HG03565 (cell line): ENCODE measurements at regions not wholly inside any gene's neighbourhood (a gene's known extent, or its start where the extent isn't known, plus 50 kb on each side); places are given as distances from the start of the nearest gene placed in this dataset.

ENCODE experiments used
- ATAC-seq: cut with Tn5 transposase; IDR thresholded peaks from one replicate; pipeline ENCODE4 v1.9.1; 2021; ENCODE audit warnings: mild to moderate bottlenecking, moderate library complexity; ENCODE audit not compliant: unreplicated experiment

GRCh38 chr5:68554571-68555279, 339.2 kb downstream of the PIK3R1 start:
- ATAC-seq = no peak

- ATAC-seq = no peak
Observed at GRCh38 chr5:68555907-68556681, 340.5 kb downstream of the PIK3R1 start.

DNA sequence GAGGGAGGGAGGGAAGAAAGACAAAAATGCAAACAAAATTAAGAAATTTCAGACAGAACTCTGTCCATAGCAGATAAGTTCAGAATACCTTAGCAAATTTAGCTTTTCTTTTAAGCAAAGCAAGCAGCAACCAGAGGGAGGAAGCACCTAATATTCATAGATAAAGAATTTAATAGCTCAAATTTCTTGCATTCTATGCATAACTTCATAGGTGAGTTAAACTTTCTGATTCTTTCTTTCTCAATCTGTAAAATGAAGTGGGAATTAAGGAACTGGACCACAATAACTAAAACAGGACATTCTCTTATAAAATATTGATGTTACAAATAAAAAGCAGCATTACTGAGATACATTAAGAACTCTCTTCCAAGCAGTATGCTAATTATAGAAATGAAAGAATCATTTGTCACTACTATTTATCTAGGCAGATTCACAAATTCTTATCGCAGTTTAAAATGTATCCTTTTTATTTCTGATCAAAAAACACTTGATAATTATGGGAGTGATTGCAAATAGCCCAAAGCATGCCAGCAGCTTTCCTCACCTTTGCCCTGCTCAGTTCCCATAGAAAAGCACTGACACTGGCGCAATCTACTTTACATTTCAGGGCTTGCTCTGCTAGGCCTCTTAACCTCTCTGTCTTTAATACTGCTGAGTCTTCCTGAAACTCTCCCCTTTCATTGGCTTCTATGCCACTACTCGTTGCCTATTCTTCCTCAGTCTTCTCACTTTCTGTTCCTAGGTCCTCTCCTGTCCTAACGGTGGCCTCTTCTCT, 341.8 kb downstream of the PIK3R1 start:
- no peak for ATAC-seq

DNA sequence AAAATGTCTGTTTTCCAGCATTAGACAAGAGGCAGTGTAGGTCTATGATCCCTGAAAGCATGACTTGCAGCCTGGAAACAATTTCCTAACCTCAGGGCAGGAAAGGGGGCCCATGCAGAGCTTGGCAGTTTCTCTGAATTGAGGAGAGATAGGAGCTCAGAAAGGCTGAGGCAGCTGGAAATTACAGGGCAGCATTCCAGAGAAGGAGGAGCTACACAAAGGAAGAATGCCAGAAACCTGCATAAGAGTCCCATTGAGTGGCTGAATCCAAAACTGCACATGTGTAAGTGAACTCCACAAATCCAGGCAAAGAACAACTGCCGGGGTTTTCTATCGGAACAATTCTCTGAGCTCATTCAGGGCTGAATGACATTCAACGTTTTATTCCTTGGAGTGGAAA, 346.8 kb downstream of the PIK3R1 start:
- no peak for ATAC-seq

GRCh38 chr5:68565427-68565826, 349.9 kb downstream of the PIK3R1 start:
- peak; percentile 74 for ATAC-seq

- ATAC-seq = no peak
Observed at GRCh38 chr5:68576805-68577204, 361.2 kb downstream of the PIK3R1 start.

DNA sequence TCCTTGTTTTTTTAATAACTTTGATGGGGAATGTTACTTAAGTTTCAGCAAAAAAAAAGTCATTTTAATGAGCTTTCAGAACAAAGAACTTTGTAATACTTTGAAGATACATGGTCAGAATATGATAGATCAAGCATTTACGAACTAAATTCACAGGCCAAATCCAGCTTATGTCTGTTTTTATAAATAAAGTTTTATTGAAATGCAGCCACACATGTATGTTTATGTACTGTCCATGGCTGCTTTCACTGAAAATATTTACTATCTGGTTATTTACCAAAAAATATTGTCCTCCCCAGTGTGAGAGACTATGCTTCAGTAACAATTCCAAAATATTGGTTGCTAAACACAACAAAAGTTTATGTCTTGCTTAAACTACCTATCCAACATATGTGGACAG, 366.7 kb downstream of the PIK3R1 start:
- ATAC-seq = no peak

DNA sequence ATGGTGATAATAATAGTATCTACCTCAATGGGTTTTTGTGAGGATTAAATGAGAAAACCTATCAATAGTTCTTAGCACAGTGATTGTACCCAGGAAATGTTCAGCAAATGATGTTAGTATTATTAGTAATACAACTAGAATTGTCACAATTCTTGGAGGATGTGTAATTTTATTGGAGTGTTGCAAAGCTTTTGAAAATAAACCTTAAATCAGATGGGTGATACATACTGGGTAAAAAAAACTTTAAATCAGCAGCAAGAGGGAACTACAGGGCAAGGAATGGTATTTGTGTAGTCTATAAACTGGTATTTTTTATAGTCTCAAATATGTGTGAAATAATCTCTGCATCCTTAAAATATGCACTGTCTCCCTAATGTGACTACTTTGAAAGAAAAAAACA, 371.6 kb downstream of the PIK3R1 start:
- ATAC-seq = no peak

GRCh38 chr5:68591850-68592249, 376.3 kb downstream of the PIK3R1 start:
- ATAC-seq = no peak

GRCh38 chr5:68592351-68592750, 376.8 kb downstream of the PIK3R1 start:
- no peak for ATAC-seq

GRCh38 chr5:68593211-68593671, 377.7 kb downstream of the PIK3R1 start:
- no peak for ATAC-seq

DNA sequence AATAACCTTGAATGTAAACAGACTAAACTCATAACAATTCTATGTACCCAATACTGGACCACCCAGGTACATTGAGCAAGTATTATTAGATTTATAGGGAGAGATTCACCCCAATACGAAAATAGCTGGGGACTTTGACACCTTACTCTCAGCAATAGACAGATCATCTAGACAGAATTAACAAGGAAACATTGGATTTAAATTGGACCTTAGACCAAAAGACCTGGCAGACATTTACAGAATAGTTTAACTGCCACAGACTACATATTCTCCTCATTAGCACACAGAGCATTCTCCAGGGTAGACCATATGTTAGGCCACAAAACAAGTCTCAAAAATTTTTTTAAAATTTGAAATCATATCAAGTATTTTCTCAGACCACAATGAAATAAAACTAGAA, 397.4 kb downstream of the PIK3R1 start:
- ATAC-seq = no peak

- no peak for ATAC-seq
Observed at GRCh38 chr5:68618501-68618900, 402.9 kb downstream of the PIK3R1 start.

DNA sequence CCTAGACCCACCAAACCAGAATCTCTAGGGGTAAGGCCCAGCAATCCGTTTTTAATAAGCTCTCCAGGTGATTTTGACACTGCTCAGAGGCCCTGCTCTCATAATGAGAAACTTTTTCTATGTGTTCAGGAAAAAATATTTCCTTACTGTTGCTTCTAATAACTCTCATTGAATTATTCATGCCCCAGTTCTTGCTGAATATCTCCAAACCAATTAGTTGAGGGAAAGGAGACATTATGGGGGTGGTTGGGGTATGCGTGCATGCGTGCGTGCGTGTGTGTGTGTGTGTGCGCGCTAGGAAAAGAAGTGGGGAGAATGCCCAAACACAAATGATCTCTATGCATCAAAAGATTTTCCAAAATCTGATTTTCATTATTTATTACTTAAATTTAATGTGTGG, 411.4 kb downstream of the PIK3R1 start:
- ATAC-seq = no peak

GRCh38 chr5:68628082-68628814, 412.7 kb downstream of the PIK3R1 start:
- no peak for ATAC-seq

DNA sequence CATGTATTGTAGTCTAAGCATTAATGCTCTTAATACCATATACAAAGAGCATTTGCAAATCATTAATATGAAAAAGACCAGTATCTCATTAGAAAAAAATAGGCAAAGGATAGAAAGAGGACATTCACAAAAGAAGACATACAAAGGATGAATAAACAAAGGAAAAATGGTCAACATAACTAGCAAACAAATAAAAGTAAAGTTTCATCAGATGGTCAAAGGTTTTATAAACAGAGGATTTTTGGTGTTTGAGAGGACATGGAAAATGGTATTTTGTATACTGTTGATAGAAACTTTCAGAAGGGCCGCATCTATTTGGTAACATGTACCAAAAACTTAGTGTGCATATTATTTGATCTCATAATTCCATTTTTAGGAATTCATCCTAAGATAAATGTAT, 414.8 kb downstream of the PIK3R1 start:
- no peak for ATAC-seq

- no peak for ATAC-seq
Observed at GRCh38 chr5:68631884-68632283, 416.3 kb downstream of the PIK3R1 start.

DNA sequence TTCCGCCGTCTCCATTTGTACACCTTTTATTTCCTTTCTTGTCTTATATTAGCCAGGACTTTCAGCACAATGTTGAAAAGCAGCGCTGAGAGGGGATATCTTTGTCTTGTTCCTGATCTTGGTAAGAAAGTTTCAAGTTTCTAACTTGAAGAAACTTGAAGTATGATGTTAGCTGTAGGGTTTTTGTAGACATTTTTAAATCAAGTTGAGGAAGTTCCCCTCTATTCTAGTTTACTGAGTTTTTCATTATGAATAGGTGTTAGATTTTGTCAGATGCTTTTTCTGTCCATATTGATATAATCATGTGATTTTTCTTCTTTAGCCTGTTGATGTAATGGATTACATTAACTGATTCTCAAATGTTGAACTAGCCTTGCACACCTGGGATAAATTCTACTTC, 425.7 kb downstream of the PIK3R1 start:
- ATAC-seq = peak; percentile 39

DNA sequence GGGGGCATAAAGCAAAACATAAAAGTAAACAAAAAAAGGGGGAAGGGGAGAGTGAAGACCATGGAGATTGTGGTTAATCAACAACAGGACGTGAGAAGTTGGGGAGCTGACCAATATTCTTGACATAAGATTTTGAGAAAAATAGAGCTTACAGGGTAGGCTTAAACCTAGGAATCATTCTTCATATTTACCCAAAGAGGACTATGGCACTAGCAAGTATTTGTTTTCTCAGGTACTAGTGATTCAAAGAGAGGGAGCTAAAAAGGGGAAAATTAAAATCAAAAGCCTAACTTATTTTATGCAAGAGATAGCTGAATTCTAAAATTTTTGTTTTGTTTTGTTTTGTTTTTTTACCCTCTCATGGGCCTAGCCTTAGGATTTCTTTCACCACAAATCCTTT, 427.5 kb downstream of the PIK3R1 start:
- no peak for ATAC-seq

DNA sequence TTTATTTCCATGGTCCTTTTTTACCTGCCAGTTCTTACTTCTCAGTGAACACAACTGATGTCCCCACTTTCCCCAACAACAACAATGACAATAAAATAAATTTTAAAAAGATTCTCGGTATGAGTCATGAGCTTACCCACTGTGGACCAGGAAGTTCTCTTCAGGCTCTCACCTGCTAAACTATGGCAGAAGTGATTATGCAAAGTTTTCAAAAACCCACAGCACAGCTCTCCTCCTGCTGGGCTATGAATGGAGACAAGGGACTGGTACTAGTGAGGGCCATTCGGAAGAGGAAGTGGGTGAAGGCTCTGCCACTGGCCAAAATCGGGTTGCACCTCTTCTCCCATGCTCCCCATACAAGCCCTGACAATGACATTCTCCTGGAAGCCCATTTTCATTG, 429.4 kb downstream of the PIK3R1 start:
- peak; percentile 96 for ATAC-seq

- no peak for ATAC-seq
Observed at GRCh38 chr5:68646144-68646543, 430.6 kb downstream of the PIK3R1 start.
